Chondrocyte (in vitro differentiated cells): ENCODE measurements at regions not wholly inside any gene's neighbourhood (a gene's known extent, or its start where the extent isn't known, plus 50 kb on each side); places are given as distances from the start of the nearest gene placed in this dataset.

Source experiments
- DNase-seq: peaks from one replicate; pipeline ENCODE4 v3.0.0; 2021; ENCODE audit warnings: mixed read lengths, low spot score
- H3K27ac Mint-ChIP-seq: one replicate; pipeline ENCODE4 v1.8.0; 2021; ENCODE audit warnings: mild to moderate bottlenecking, moderate library complexity, mixed read lengths; ENCODE audit not compliant: unreplicated experiment
- H3K27me3 Mint-ChIP-seq: 2 replicates; pipeline ENCODE4 v1.8.0; 2021; ENCODE audit warnings: low read depth, mixed read lengths
- H3K36me3 Mint-ChIP-seq: 2 replicates; pipeline ENCODE4 v1.8.0; 2021; ENCODE audit warnings: low read depth, mixed read lengths
- H3K4me1 Mint-ChIP-seq: 2 replicates; pipeline ENCODE4 v1.8.0; 2021; ENCODE audit warnings: low read depth, mild to moderate bottlenecking, mixed read lengths
- H3K4me3 Mint-ChIP-seq: one replicate; pipeline ENCODE4 v1.8.0; 2021; ENCODE audit warnings: mild to moderate bottlenecking, moderate library complexity, mixed read lengths; ENCODE audit not compliant: unreplicated experiment
- H3K9me3 Mint-ChIP-seq: 2 replicates; pipeline ENCODE4 v1.8.0; 2021; ENCODE audit warnings: low read depth, mixed read lengths
- CTCF ChIP-seq: fragments of 200-600 bp; sonication (generic); IDR thresholded peaks from 2 replicates; pipeline ENCODE4 v1.5.0; 2021; ENCODE audit warnings: antibody characterized with exemption, mild to moderate bottlenecking, moderate library complexity

DNA sequence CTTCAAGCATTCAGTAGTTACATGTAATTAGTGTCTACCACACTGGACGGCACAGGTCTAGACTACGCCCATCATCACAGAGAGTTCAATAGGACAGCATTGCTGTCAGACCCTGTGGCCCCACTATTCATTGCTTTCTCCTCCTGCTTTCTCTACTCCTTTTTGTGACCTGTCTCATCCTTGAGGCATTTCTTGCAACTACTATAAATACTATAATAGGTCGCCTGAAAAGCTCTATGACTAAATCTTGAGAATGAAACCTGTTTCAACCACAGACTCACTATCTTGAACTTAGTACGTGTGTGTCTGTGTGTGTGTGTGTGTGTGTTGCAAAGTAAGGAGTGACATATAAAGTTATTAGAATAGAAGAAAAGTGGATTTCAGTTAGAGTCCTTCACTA is 252.9 kb upstream of the KLF3 start:
- Mint-ChIP-seq H3K4me1 (peaks cover 15% of the 10 kb centered on the region), H3K9me3 (no peaks in the 10 kb centered on the region), H3K4me3 (no peak overlapping the region), H3K36me3 (no peaks in the 10 kb centered on the region), H3K27me3 (no peaks in the 10 kb centered on the region), H3K27ac (no peak overlapping the region)
- DNase-seq, result no peak
- TF ChIP-seq CTCF, result no peak

GRCh38 chr4:38411981-38412536 is 251.9 kb upstream of the KLF3 start:
- no peak overlapping the region for H3K27ac Mint-ChIP-seq
- TF ChIP-seq CTCF, result no peak
- no peaks in the 10 kb centered on the region for H3K27me3 Mint-ChIP-seq
- no peak for DNase-seq
- no peaks in the 10 kb centered on the region for H3K36me3 Mint-ChIP-seq
- no peaks in the 10 kb centered on the region for H3K9me3 Mint-ChIP-seq
- peaks cover 15% of the 10 kb centered on the region for H3K4me1 Mint-ChIP-seq
- no peak overlapping the region for H3K4me3 Mint-ChIP-seq

DNA sequence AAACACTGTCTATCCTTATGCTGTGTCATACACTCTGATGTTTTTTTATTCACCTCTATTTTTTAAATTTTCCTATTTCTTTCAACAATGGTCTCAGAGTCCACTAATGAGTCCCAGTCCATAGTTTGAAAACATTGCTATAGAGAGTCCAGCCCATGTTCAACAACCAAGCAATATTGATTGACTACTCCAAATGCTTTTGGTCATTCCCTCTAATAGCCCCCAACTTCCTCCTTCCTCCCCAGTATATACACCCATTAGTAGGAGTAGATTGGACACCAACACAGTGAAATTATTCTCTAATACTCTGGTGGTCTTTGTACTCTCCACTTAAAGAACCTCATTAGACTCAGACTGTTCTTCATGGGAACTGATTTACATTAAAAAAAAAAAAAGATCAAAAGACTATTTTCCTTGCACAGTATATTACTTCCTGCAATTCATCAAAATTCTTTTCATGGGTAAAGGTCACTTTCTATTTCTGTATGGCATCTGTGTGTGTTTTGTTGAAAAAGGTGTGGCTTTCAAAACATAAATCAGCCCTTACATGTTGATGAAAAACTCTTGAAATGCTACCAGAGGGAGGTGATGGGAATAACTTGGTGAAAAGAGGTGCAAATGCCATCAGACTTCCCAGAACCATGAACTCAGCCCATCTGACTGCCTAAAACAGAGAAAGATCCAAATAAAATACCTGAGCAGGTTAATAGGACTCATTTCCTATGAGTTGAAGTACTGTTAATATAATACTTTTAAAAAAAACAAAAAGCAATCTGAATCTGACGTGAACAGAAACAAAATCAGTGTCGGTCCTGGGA is 250.3 kb upstream of the KLF3 start:
- Mint-ChIP-seq H3K36me3 (no peaks in the 10 kb centered on the region), H3K27me3 (no peaks in the 10 kb centered on the region), H3K9me3 (peaks cover 2% of the 10 kb centered on the region), H3K27ac (no peak overlapping the region), H3K4me3 (no peak overlapping the region), H3K4me1 (peaks cover 15% of the 10 kb centered on the region)
- DNase-seq, result no peak
- TF ChIP-seq CTCF, result no peak

DNA sequence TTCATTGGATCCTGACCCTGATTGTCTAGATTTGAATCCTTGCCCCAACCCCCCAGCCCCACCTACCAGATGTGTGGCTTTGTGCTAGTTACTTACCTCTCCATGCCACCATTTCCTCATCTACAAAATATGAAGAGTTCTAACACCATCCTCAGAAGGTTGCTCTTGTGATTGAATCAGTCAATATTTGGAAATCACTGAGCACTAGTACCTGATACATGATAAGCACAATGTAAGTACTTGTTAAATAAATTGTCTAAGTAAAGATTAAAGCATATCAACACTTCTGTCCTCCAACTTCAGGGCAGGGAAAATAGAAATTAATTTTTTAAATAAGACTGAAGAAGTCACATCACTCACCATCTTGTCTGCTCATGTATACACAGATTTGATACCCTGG is 249.6 kb upstream of the KLF3 start:
- Mint-ChIP-seq H3K4me1 (peaks cover 15% of the 10 kb centered on the region), H3K27ac (no peak overlapping the region), H3K36me3 (no peaks in the 10 kb centered on the region), H3K9me3 (peaks cover 3% of the 10 kb centered on the region), H3K27me3 (no peaks in the 10 kb centered on the region), H3K4me3 (no peak overlapping the region)
- TF ChIP-seq CTCF, result no peak
- no peak for DNase-seq

- Mint-ChIP-seq H3K4me3 (no peak overlapping the region), H3K4me1 (peaks cover 15% of the 10 kb centered on the region), H3K27ac (no peak overlapping the region), H3K27me3 (no peaks in the 10 kb centered on the region), H3K9me3 (peaks cover 9% of the 10 kb centered on the region), H3K36me3 (no peaks in the 10 kb centered on the region)
- no peak for TF ChIP-seq CTCF
- no peak for DNase-seq
These were observed 248.3 kb upstream of the KLF3 start for GRCh38 chr4:38415682-38416081.
